Activated CD4-positive, alpha-beta memory T cell treated with anti-CD3 and anti-CD28 coated beads, Interleukin-2, amount 10 ng/mL, durations not matched to agents 7 days and 5 days (primary cell): ENCODE measurements at regions not wholly inside any gene's neighbourhood (a gene's known extent, or its start where the extent isn't known, plus 50 kb on each side); places are given as distances from the start of the nearest gene placed in this dataset.

Source experiments
- CTCF ChIA-PET: fragments of 350-600 bp; sonication (Branson Sonifier 250); formaldehyde crosslinking; loops from one replicate; lab custom pipeline; 2021; ENCODE audit warnings: antibody characterized with exemption, inconsistent platforms; lab: Charles Lee
- POLR2A ChIA-PET: fragments of 350-600 bp; sonication (Branson Sonifier 250); formaldehyde crosslinking; loops from one replicate; lab custom pipeline; 2021; ENCODE audit warnings: antibody characterized with exemption; lab: Charles Lee
- DNase-seq: peaks from one replicate; pipeline ENCODE4 v3.0.0-alpha.2; 2020
- H3K27ac Mint-ChIP-seq: one replicate; pipeline ENCODE4 v1.8.0; 2021; ENCODE audit warnings: mild to moderate bottlenecking, mixed read lengths
- H3K27me3 Mint-ChIP-seq: one replicate; pipeline ENCODE4 v1.8.0; 2021; ENCODE audit warnings: mixed read lengths
- H3K36me3 Mint-ChIP-seq: one replicate; pipeline ENCODE4 v1.8.0; 2021; ENCODE audit warnings: low read depth, mixed read lengths
- H3K4me1 Mint-ChIP-seq: one replicate; pipeline ENCODE4 v1.8.0; 2021; ENCODE audit warnings: mixed read lengths
- H3K4me3 Mint-ChIP-seq: one replicate; pipeline ENCODE4 v1.8.0; 2021; ENCODE audit warnings: mild to moderate bottlenecking, mixed read lengths
- H3K9me3 Mint-ChIP-seq: one replicate; pipeline ENCODE4 v1.8.0; 2021; ENCODE audit warnings: mixed read lengths

DNA sequence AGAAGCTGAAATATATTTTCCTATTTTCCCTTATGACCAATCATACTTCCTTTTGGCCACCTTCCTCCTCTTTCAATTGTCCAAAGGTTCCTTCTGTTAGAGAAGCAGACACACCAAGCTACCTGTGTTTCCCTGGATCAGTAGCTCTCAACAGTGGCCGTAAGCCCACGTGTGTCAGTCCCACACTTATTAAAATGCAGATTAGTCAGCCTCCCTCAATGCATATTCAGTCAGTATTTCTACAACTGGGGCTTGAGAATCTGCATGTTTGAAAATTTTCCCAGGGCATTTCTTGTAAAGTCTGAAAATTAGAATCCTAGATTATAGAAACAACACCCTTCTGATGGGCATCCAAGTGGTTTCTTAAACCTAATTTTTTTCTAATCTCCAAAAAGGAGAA, 54.0 kb upstream of the ITPRID2 start:
- H3K36me3 Mint-ChIP-seq = no peaks in the 10 kb centered on the region
- DNase-seq = no peak
- H3K27ac Mint-ChIP-seq = no peak overlapping the region
- no peaks in the 10 kb centered on the region for H3K4me1 Mint-ChIP-seq
- CTCF ChIA-PET = no interaction called here
- H3K4me3 Mint-ChIP-seq = no peak overlapping the region
- H3K9me3 Mint-ChIP-seq = no peaks in the 10 kb centered on the region
- POLR2A ChIA-PET = no interaction called here
- H3K27me3 Mint-ChIP-seq = peaks cover 37% of the 10 kb centered on the region

DNA sequence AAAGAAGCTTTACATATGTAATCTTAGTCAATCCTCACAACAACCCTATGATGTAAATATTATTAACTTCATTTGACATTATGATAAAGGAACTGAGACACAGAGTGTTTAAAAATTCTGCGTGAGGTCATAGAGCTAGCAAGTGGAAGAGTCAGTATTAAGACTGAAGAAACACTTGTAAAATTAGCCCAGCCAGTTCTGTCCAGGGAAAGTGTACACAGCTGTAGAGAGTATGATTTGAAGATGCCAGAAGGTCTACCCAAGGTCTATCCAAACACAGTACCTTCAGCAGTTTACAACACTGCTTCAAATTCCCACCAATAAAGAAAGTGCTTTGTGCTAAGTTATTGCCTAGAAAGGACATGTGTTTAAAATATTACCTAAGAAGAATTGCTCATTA, 51.7 kb upstream of the ITPRID2 start:
- no peaks in the 10 kb centered on the region for H3K9me3 Mint-ChIP-seq
- peaks cover 43% of the 10 kb centered on the region for H3K27me3 Mint-ChIP-seq
- no peaks in the 10 kb centered on the region for H3K4me1 Mint-ChIP-seq
- no peak for DNase-seq
- POLR2A ChIA-PET = no interaction called here
- H3K27ac Mint-ChIP-seq = no peak overlapping the region
- H3K36me3 Mint-ChIP-seq = no peaks in the 10 kb centered on the region
- CTCF ChIA-PET = no interaction called here
- H3K4me3 Mint-ChIP-seq = no peak overlapping the region

DNA sequence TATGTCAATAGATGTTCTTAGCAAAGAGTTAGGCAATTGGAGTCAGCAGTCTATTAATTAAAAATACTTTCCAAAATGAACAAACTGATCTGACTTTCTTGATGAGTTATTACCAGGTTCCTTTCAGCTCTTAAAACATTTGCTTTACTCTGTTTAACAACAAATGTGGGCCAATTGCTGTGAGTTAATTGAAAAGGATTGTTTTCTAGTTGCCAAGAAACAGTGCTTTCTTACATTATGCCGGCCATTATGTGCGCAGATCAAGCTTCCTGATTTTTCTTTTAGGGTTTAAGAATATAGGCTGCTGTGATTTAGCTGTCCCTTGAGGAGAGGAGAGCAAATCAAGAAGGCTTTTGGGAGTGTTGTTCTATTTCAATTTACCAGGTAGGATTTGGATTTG, 50.5 kb upstream of the ITPRID2 start:
- ChIA-PET POLR2A (no interaction called here), CTCF (no interaction called here)
- Mint-ChIP-seq H3K9me3 (no peaks in the 10 kb centered on the region), H3K27me3 (peaks cover 34% of the 10 kb centered on the region), H3K4me1 (no peaks in the 10 kb centered on the region), H3K36me3 (no peaks in the 10 kb centered on the region), H3K4me3 (no peak overlapping the region), H3K27ac (no peak overlapping the region)
- no peak for DNase-seq
